Smooth muscle cell (in vitro differentiated cells): ENCODE measurements at regions not wholly inside any gene's neighbourhood (a gene's known extent, or its start where the extent isn't known, plus 50 kb on each side); places are given as distances from the start of the nearest gene placed in this dataset.

ENCODE experiments used
- DNase-seq: peaks from one replicate; lab custom pipeline; 2025; ENCODE audit not compliant: unreplicated experiment; lab: John Stamatoyannopoulos, UW
- H2AFZ ChIP-seq: fragments of 200-600 bp; sonication (generic); 2 replicates; pipeline ENCODE4 v1.6.0; 2016; ENCODE audit warnings: antibody characterized with exemption, low read depth, mild to moderate bottlenecking
- H3F3A ChIP-seq: fragments of 200-600 bp; sonication (generic); 2 replicates; pipeline ENCODE4 v1.6.0; 2017; ENCODE audit warnings: antibody characterized with exemption, low read depth
- H3K27ac ChIP-seq: fragments of 200-600 bp; sonication (generic); 2 replicates; pipeline ENCODE4 v1.5.1; 2016; ENCODE audit warnings: low read depth, mild to moderate bottlenecking
- H3K27me3 ChIP-seq: fragments of 200-600 bp; sonication (generic); 2 replicates; pipeline ENCODE4 v1.6.1; 2016; ENCODE audit warnings: low read depth, mild to moderate bottlenecking
- H3K36me3 ChIP-seq: fragments of 200-600 bp; sonication (generic); 2 replicates; pipeline ENCODE4 v1.5.1; 2016; ENCODE audit warnings: low read depth
- H3K4me1 ChIP-seq: fragments of 200-600 bp; sonication (generic); 2 replicates; pipeline ENCODE4 v1.5.1; 2016; ENCODE audit warnings: low read depth
- H3K4me2 ChIP-seq: fragments of 200-600 bp; sonication (generic); 2 replicates; pipeline ENCODE4 v1.6.0; 2016; ENCODE audit warnings: mild to moderate bottlenecking
- H3K4me3 ChIP-seq: fragments of 200-600 bp; sonication (generic); 2 replicates; pipeline ENCODE4 v1.5.1; 2016; ENCODE audit warnings: mild to moderate bottlenecking
- H3K79me2 ChIP-seq: fragments of 200-600 bp; sonication (generic); 2 replicates; pipeline ENCODE4 v1.6.0; 2016; ENCODE audit warnings: low read depth, mild to moderate bottlenecking
- H3K9ac ChIP-seq: fragments of 200-600 bp; sonication (generic); 2 replicates; pipeline ENCODE4 v1.6.0; 2016; ENCODE audit warnings: low read depth
- H3K9me3 ChIP-seq: fragments of 200-600 bp; sonication (generic); replicated peaks from 2 replicates; pipeline ENCODE4 v1.5.1; 2016; ENCODE audit warnings: low read depth
- H4K20me1 ChIP-seq: fragments of 200-600 bp; sonication (generic); 2 replicates; pipeline ENCODE4 v1.6.0; 2016; ENCODE audit warnings: low read depth
- CTCF ChIP-seq: fragments of 200-600 bp; sonication (generic); IDR thresholded peaks from 2 replicates; pipeline ENCODE4 v1.5.1; 2017; ENCODE audit warnings: borderline replicate concordance, mild to moderate bottlenecking, antibody characterized with exemption; ENCODE audit not compliant: insufficient read depth, poor library complexity, severe bottlenecking
- WGBS: methylation state at CpG from one replicate; pipeline ENCODE4 v1.1.7; 2016; ENCODE audit warnings: low lambda C conversion rate; 5-methylcytosine and 5-hydroxymethylcytosine counted together

- H3K9me3 ChIP-seq: no peaks in the 10 kb centered on the region
Measured at GRCh38 chr11:37484298-37484697, 886.3 kb upstream of the RAG2 start.

GRCh38 chr11:37483761-37484160 is 885.7 kb upstream of the RAG2 start:
- DNase-seq: no peak
- H3K79me2 ChIP-seq: no peaks in the 10 kb centered on the region
- H2AFZ ChIP-seq: no peak overlapping the region
- no peak for TF ChIP-seq CTCF
- H3F3A ChIP-seq: no peaks in the 10 kb centered on the region
- H3K9ac ChIP-seq: no peak overlapping the region
- H3K36me3 ChIP-seq: no peaks in the 10 kb centered on the region
- no peaks in the 10 kb centered on the region for H4K20me1 ChIP-seq
- H3K9me3 ChIP-seq: no peaks in the 10 kb centered on the region
- H3K27me3 ChIP-seq: no peaks in the 10 kb centered on the region
- WGBS: 96% methylated on average over 1 of the region's 1 CpG
- no peak overlapping the region for H3K4me2 ChIP-seq
- H3K4me1 ChIP-seq: no peaks in the 10 kb centered on the region
- no peak overlapping the region for H3K27ac ChIP-seq
- no peak overlapping the region for H3K4me3 ChIP-seq

More at GRCh38 chr11:37484298-37484697, 886.3 kb upstream of the RAG2 start:
- Histone ChIP-seq H3K27ac (no peak overlapping the region), H4K20me1 (no peaks in the 10 kb centered on the region), H3K4me3 (no peak overlapping the region), H3K4me2 (no peak overlapping the region), H3K79me2 (no peaks in the 10 kb centered on the region), H3K4me1 (no peaks in the 10 kb centered on the region), H3K27me3 (no peaks in the 10 kb centered on the region), H3K9ac (no peak overlapping the region), H3F3A (no peaks in the 10 kb centered on the region), H3K36me3 (no peaks in the 10 kb centered on the region), H2AFZ (no peak overlapping the region)
- no peak for DNase-seq
- no peak for TF ChIP-seq CTCF

- Histone ChIP-seq H3K4me2 (peak overlapping the region; percentile 11), H3F3A (no peaks in the 10 kb centered on the region), H3K9me3 (no peaks in the 10 kb centered on the region), H3K36me3 (no peaks in the 10 kb centered on the region), H3K27me3 (no peaks in the 10 kb centered on the region), H4K20me1 (no peaks in the 10 kb centered on the region), H2AFZ (peak overlapping the region; percentile 54), H3K4me3 (no peak overlapping the region), H3K79me2 (no peaks in the 10 kb centered on the region), H3K27ac (no peak overlapping the region), H3K4me1 (no peaks in the 10 kb centered on the region), H3K9ac (no peak overlapping the region)
- DNase-seq: no peak
- no peak for TF ChIP-seq CTCF
- WGBS: 79% methylated on average over 2 of the region's 2 CpGs
Measured at GRCh38 chr11:37474889-37475288, 876.9 kb upstream of the RAG2 start.

GRCh38 chr11:37468344-37468743 is 870.3 kb upstream of the RAG2 start:
- no peak for DNase-seq
- H3K4me2 ChIP-seq: no peak overlapping the region
- H3K27me3 ChIP-seq: no peaks in the 10 kb centered on the region
- no peak overlapping the region for H3K4me3 ChIP-seq
- no peaks in the 10 kb centered on the region for H3K9me3 ChIP-seq
- no peaks in the 10 kb centered on the region for H4K20me1 ChIP-seq
- no peak overlapping the region for H3K27ac ChIP-seq
- H3K9ac ChIP-seq: no peak overlapping the region
- TF ChIP-seq CTCF: no peak
- no peaks in the 10 kb centered on the region for H3K36me3 ChIP-seq
- no peak overlapping the region for H2AFZ ChIP-seq
- H3K4me1 ChIP-seq: no peaks in the 10 kb centered on the region
- no peaks in the 10 kb centered on the region for H3K79me2 ChIP-seq
- WGBS: 62% methylated on average over 4 of the region's 4 CpGs
- no peaks in the 10 kb centered on the region for H3F3A ChIP-seq
